H1 (cell line): ENCODE measurements at regions not wholly inside any gene's neighbourhood (a gene's known extent, or its start where the extent isn't known, plus 50 kb on each side); places are given as distances from the start of the nearest gene placed in this dataset.

Source experiments
- CTCF ChIA-PET: fragments of 300-600 bp; sonication (Branson Sonifier 250); formaldehyde crosslinking; loops from one replicate; lab custom pipeline; 2021; ENCODE audit not compliant: partially characterized antibody; lab: Charles Lee
- POLR2A ChIA-PET: fragments of 300-600 bp; sonication (Branson Sonifier 250); formaldehyde crosslinking; loops from one replicate; lab custom pipeline; 2021; ENCODE audit warnings: inconsistent platforms; ENCODE audit not compliant: partially characterized antibody; lab: Charles Lee
- DNase-seq, 2 experiments: peaks; one replicate each; pipeline versions ENCODE4 v3.0.0 to v3.0.0-alpha.2; 2010 to 2022; ENCODE audit warnings: low spot score in 2 of 2, low read depth in 1 of 2, mixed read lengths in 1 of 2
- FAIRE-seq: peaks from 2 replicates; lab custom pipeline; 2011; peaks lifted over from hg19 to GRCh38; lab: Jason Lieb, UNC
- H2AFZ ChIP-seq: 2 replicates; pipeline ENCODE4 v1.8.1; 2012; ENCODE audit warnings: low read length, inconsistent platforms
- H2AK5ac ChIP-seq: 2 replicates; pipeline ENCODE4 v1.6.1; 2013; ENCODE audit warnings: low read depth, low read length
- H2BK120ac ChIP-seq: replicated peaks from 2 replicates; pipeline ENCODE3; 2013; ENCODE audit warnings: low read depth, low read length, inconsistent platforms
- H2BK12ac ChIP-seq: 2 replicates; pipeline ENCODE4 v1.6.1; 2013; ENCODE audit warnings: low read depth, low read length
- H2BK15ac ChIP-seq: 2 replicates; pipeline ENCODE4 v1.6.1; 2013; ENCODE audit warnings: low read length
- H2BK20ac ChIP-seq: 2 replicates; pipeline ENCODE4 v1.6.1; 2013; ENCODE audit warnings: low read length
- H2BK5ac ChIP-seq: 2 replicates; pipeline ENCODE4 v1.6.1; 2013; ENCODE audit warnings: low read depth, low read length
- H3K14ac ChIP-seq: 2 replicates; pipeline ENCODE4 v1.6.1; 2013; ENCODE audit warnings: inconsistent platforms; ENCODE audit not compliant: insufficient read length
- H3K18ac ChIP-seq: 2 replicates; pipeline ENCODE4 v1.6.1; 2013; ENCODE audit warnings: low read length; ENCODE audit errors: extremely low read depth
- H3K23ac ChIP-seq: 2 replicates; pipeline ENCODE4 v1.6.1; 2013; ENCODE audit warnings: inconsistent platforms; ENCODE audit not compliant: insufficient read length
- H3K23me2 ChIP-seq: 2 replicates; pipeline ENCODE4 v1.6.1; 2013; ENCODE audit warnings: low read depth, low read length
- H3K27ac ChIP-seq: 2 replicates; pipeline ENCODE4 v1.6.1; 2011; ENCODE audit warnings: low read depth, low read length, inconsistent platforms
- H3K27me3 ChIP-seq, 4 experiments: replicated peaks in 1 of 4; 1 replicate in 1 of 4; 2 replicates in 3 of 4; pipeline versions ENCODE4 v1.6.1 to v1.8.1; 2011 to 2013; ENCODE audit warnings: low read length in 3 of 4, mild to moderate bottlenecking in 3 of 4, inconsistent platforms in 2 of 4, mixed read lengths in 2 of 4, moderate library complexity in 1 of 4; ENCODE audit not compliant: control insufficient read depth in 3 of 4, insufficient read depth in 3 of 4; ENCODE audit errors: extremely low read depth in 1 of 4
- H3K36me3 ChIP-seq, 4 experiments: 2 replicates each; pipeline versions ENCODE4 v1.6.1 to v1.8.1; 2011 to 2013; ENCODE audit warnings: mild to moderate bottlenecking in 4 of 4, low read length in 3 of 4, moderate library complexity in 2 of 4, control low read depth in 1 of 4, inconsistent platforms in 1 of 4; ENCODE audit not compliant: insufficient read depth in 4 of 4, control insufficient read depth in 2 of 4
- H3K4ac ChIP-seq: replicated peaks from 2 replicates; pipeline ENCODE3; 2013; ENCODE audit warnings: low read length, low read depth, mixed read lengths, inconsistent platforms; ENCODE audit not compliant: insufficient read length
- H3K4me1 ChIP-seq, 4 experiments: replicated peaks in 1 of 4; 1 replicate in 1 of 4; 2 replicates in 3 of 4; pipeline versions ENCODE4 v1.6.1 to v1.8.1; 2011 to 2013; ENCODE audit warnings: low read length in 3 of 4, inconsistent platforms in 2 of 4, mixed read lengths in 1 of 4; ENCODE audit not compliant: insufficient read depth in 4 of 4, control insufficient read depth in 3 of 4
- H3K4me2 ChIP-seq, 2 experiments: 2 replicates each; pipeline versions ENCODE4 v1.6.1 to v1.8.1; 2011 to 2013; ENCODE audit warnings: low read depth in 2 of 2, low read length in 2 of 2, control low read depth in 1 of 2, inconsistent platforms in 1 of 2, mild to moderate bottlenecking in 1 of 2; ENCODE audit not compliant: insufficient read depth in 1 of 2
- H3K4me3 ChIP-seq, 4 experiments: fragments of 200-600, 300-600 bp in 1 of 4; sonication (generic), shearing (Covaris generic), sonication (Bioruptor Twin) in 1 of 4; 2 replicates each; pipeline versions ENCODE4 v1.5.1 to v1.8.1; 2011 to 2016; ENCODE audit warnings: low read length in 4 of 4, low read depth in 3 of 4, control low read depth in 2 of 4, inconsistent platforms in 2 of 4, mild to moderate bottlenecking in 2 of 4, mixed read lengths in 1 of 4, moderate library complexity in 1 of 4; ENCODE audit not compliant: insufficient read depth in 2 of 4; ENCODE audit errors: extremely low read depth in 1 of 4
- H3K56ac ChIP-seq: replicated peaks from 2 replicates; pipeline ENCODE3; 2013; ENCODE audit warnings: low read depth, mild to moderate bottlenecking, mixed read lengths, low read length, inconsistent platforms; ENCODE audit not compliant: insufficient read length
- H3K79me1 ChIP-seq: 2 replicates; pipeline ENCODE4 v1.6.1; 2013; ENCODE audit warnings: low read depth, low read length, control low read depth
- H3K79me2 ChIP-seq, 2 experiments: 2 replicates each; pipeline versions ENCODE4 v1.6.1 to v1.8.1; 2012 to 2013; ENCODE audit warnings: low read length in 2 of 2, mild to moderate bottlenecking in 2 of 2, inconsistent platforms in 1 of 2; ENCODE audit not compliant: insufficient read depth in 2 of 2, control insufficient read depth in 1 of 2
- H3K9ac ChIP-seq, 4 experiments: replicated peaks in 1 of 4; 1 replicate in 1 of 4; 2 replicates in 3 of 4; pipeline versions ENCODE4 v1.6.1 to v1.8.1; 2011 to 2013; ENCODE audit warnings: low read depth in 3 of 4, low read length in 3 of 4, control low read depth in 2 of 4, mild to moderate bottlenecking in 2 of 4, moderate library complexity in 2 of 4, inconsistent platforms in 1 of 4; ENCODE audit errors: extremely low read depth in 1 of 4
- H3K9me3 ChIP-seq, 2 experiments: 2 replicates each; pipeline versions ENCODE4 v1.6.1 to v1.8.1; 2012 to 2013; ENCODE audit warnings: mild to moderate bottlenecking in 2 of 2, moderate library complexity in 2 of 2, control low read depth in 1 of 2, inconsistent platforms in 1 of 2, low read depth in 1 of 2, low read length in 1 of 2, mixed read lengths in 1 of 2; ENCODE audit not compliant: insufficient read depth in 2 of 2
- H4K20me1 ChIP-seq, 2 experiments: replicated peaks in 1 of 2; 2 replicates each; pipeline versions ENCODE3 to v1.8.1; 2011 to 2013; ENCODE audit warnings: inconsistent platforms in 2 of 2, low read length in 2 of 2, mild to moderate bottlenecking in 1 of 2; ENCODE audit not compliant: insufficient read depth in 2 of 2, control insufficient read depth in 1 of 2
- H4K5ac ChIP-seq: 2 replicates; pipeline ENCODE4 v1.6.1; 2013; ENCODE audit warnings: low read length, low read depth, mixed read lengths, inconsistent platforms; ENCODE audit not compliant: insufficient read length
- H4K8ac ChIP-seq: 2 replicates; pipeline ENCODE4 v1.8.0; 2013; ENCODE audit warnings: mild to moderate bottlenecking, moderate library complexity, low read length, inconsistent platforms; ENCODE audit not compliant: insufficient read depth; ENCODE audit errors: extremely low read depth
- H4K91ac ChIP-seq: replicated peaks from 2 replicates; pipeline ENCODE3; 2013; ENCODE audit warnings: low read length, mixed read lengths, inconsistent platforms; ENCODE audit not compliant: insufficient read length
- ASH2L ChIP-seq: fragments of 200-600, 300-600 bp; sonication (generic); IDR thresholded peaks from one replicate; pipeline ENCODE4 v1.7.1; 2017; ENCODE audit warnings: low read length
- CBX5 ChIP-seq: fragments of 300-800, 300-1000 bp; sonication (generic); IDR thresholded peaks from 2 replicates; pipeline ENCODE4 v1.7.1; 2016; ENCODE audit warnings: antibody characterized with exemption, low read length, low read depth
- CTCF ChIP-seq, 3 experiments: IDR thresholded peaks; 1 replicate in 2 of 3; 2 replicates in 1 of 3; pipeline versions ENCODE4 v1.5.1 to v1.6.1; 2011; ENCODE audit warnings: low read length in 3 of 3, mild to moderate bottlenecking in 3 of 3, inconsistent platforms in 2 of 3, low read depth in 1 of 3, moderate library complexity in 1 of 3; ENCODE audit not compliant: insufficient read depth in 1 of 3; ENCODE audit errors: control extremely low read depth in 1 of 3
- EP300 ChIP-seq, 2 experiments: IDR thresholded peaks; 1 replicate in 1 of 2; 2 replicates in 1 of 2; pipeline ENCODE4 v1.6.1; 2011 to 2012; ENCODE audit warnings: low read depth in 2 of 2, low read length in 2 of 2, mild to moderate bottlenecking in 2 of 2, borderline replicate concordance in 1 of 2, inconsistent platforms in 1 of 2, moderate library complexity in 1 of 2
- FOSL1 ChIP-seq: IDR thresholded peaks from 2 replicates; pipeline ENCODE4 v1.6.1; 2011; ENCODE audit warnings: mild to moderate bottlenecking, low read depth, low read length, moderate library complexity; ENCODE audit not compliant: insufficient read depth
- POLR2A ChIP-seq, 2 experiments: IDR thresholded peaks; 1 replicate in 1 of 2; 2 replicates in 1 of 2; pipeline ENCODE4 v1.6.1; 2011; ENCODE audit warnings: low read depth in 2 of 2, low read length in 2 of 2, mild to moderate bottlenecking in 2 of 2; ENCODE audit errors: control extremely low read depth in 1 of 2
- POLR2AphosphoS5 ChIP-seq: IDR thresholded peaks from 2 replicates; pipeline ENCODE4 v1.6.1; 2011; ENCODE audit warnings: low read depth, low read length
- RFX5 ChIP-seq: IDR thresholded peaks from 2 replicates; pipeline ENCODE4 v1.6.1; 2011; ENCODE audit warnings: low read depth, low read length, improper control_type of control experiment, borderline replicate concordance
- SIX5 ChIP-seq: IDR thresholded peaks from 2 replicates; pipeline ENCODE4 v1.6.1; 2011; ENCODE audit warnings: mild to moderate bottlenecking, low read depth, low read length
- SP1 ChIP-seq: IDR thresholded peaks from 2 replicates; pipeline ENCODE4 v1.6.1; 2011; ENCODE audit warnings: low read depth, low read length
- TEAD4 ChIP-seq: IDR thresholded peaks from 2 replicates; pipeline ENCODE4 v1.6.1; 2012; ENCODE audit warnings: low read depth, low read length, inconsistent platforms, mixed read lengths
- WGBS, 2 experiments: shearing (Covaris generic) in 1 of 2; methylation state at CpG; one replicate each; pipeline versions ENCODE4 v1.1.6 to v1.1.7; 2013 to 2015; ENCODE audit warnings: low lambda C conversion rate in 2 of 2, mixed read lengths in 2 of 2, inconsistent platforms in 1 of 2, low coverage in 1 of 2, missing lambda C conversion rate in 1 of 2; ENCODE audit not compliant: insufficient replicate concordance in 2 of 2, insufficient coverage in 1 of 2, insufficient read length in 1 of 2; ENCODE audit errors: extremely low coverage in 1 of 2, missing lambda C conversion rate in 1 of 2; 5-methylcytosine and 5-hydroxymethylcytosine counted together

DNA sequence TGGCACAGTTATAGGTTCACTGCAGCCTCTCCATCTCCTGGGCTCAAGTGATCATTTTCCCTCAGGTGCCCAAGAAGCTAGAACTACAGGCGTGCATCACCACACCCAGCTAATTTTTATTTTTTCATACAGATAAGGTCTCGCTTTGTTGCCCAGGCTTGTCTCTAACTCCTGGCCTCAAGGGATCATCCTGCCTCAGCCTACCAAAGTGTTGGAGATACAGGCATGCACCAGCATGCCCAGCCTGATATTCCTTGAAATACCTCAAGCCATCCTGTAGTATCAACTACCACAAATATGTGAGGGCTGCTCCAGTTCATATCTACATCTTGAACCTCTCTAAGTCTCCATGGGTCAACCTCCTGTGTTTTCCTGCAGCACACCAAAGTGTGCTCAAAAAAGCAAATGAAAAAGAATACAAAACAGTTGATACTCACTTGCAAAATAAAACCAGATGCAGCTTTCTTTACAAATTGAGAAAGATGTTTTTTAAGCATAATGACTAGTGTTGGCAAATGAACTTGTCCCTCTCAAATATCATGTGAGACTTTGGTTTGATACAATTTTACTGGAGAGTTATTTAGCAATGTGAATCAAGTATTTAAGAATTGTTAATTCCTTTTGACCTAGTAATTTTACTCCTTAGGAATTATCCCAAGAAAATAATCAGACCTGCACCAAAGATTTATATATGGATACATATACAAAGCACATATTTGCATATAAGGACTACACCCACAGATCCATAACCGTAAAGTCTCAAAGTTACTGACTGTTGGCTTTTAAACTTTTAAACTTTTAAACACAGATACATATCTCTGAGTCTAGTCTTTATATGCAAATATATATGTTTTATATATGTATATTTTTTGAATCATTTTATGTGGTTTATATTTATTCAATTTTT lies 197.7 kb downstream of the NRIP1 start:
- Histone ChIP-seq H2BK120ac (no peak overlapping the region), H3K23me2 (no peaks in the 10 kb centered on the region), H2BK20ac (no peak overlapping the region), H3K79me1 (no peaks in the 10 kb centered on the region), H3K9ac (no peak overlapping the region), H2AFZ (no peak overlapping the region), H2BK12ac (no peak overlapping the region), H3K14ac (no peak overlapping the region), H2AK5ac (no peak overlapping the region), H4K20me1 (no peaks in the 10 kb centered on the region), H3K27ac (no peak overlapping the region), H3K9me3 (no peaks in the 10 kb centered on the region), H3K4me2 (no peak overlapping the region), H3K4me1 (peaks cover 0 to 2% (median 1%) of the 10 kb centered on the region in 4 experiments; a peak in 1 of 7 replicates), H3K36me3 (no peaks in the 10 kb centered on the region), H4K5ac (no peak overlapping the region), H3K27me3 (no peaks in the 10 kb centered on the region), H4K8ac (no peak overlapping the region), H3K4me3 (no peak overlapping the region), H4K91ac (no peak overlapping the region), H3K18ac (no peak overlapping the region), H3K79me2 (no peaks in the 10 kb centered on the region), H2BK5ac (no peak overlapping the region), H3K23ac (no peak overlapping the region), H3K4ac (no peak overlapping the region), H2BK15ac (no peak overlapping the region), H3K56ac (no peak overlapping the region)
- DNase-seq (no peak), FAIRE-seq (no peak)
- WGBS, 2 experiments, result 93% methylated on average over 3 of the region's 3 CpGs; no CpG with 5 or more reads in 1 of the 2 experiments
- CTCF ChIA-PET, result interaction anchor here (0.7 to 1.6 kb wide), 4 partner anchors 9 to 420 kb away, joined by 3 to 4 read pairs (median 3); no protein-coding TSS in a partner anchor
- POLR2A ChIA-PET, result no interaction called here
- TF ChIP-seq SIX5, result no peak
- TF ChIP-seq SP1, result no peak
- no peak for TF ChIP-seq FOSL1
- no peak for TF ChIP-seq EP300 (IDR thresholded peaks at IDR 0.05; ENCODE audit: borderline replicate concordance in 1 of 2, low read depth in 2 of 2, low read length in 2 of 2)
- no peak for TF ChIP-seq TEAD4
- TF ChIP-seq RFX5, result no peak
- no peak for TF ChIP-seq CBX5
- TF ChIP-seq POLR2A (IDR thresholded peaks at IDR 0.05; ENCODE audit: control extremely low read depth in 1 of 2, low read depth in 2 of 2, low read length in 2 of 2), result no peak
- no peak for TF ChIP-seq CTCF (IDR thresholded peaks at IDR 0.05; ENCODE audit: control extremely low read depth in 1 of 3, insufficient read depth in 1 of 3, low read depth in 1 of 3, low read length in 3 of 3)
- TF ChIP-seq POLR2AphosphoS5, result no peak
- TF ChIP-seq ASH2L, result no peak
